ENCODE measurements at regions not wholly inside any gene's neighbourhood (a gene's known extent, or its start where the extent isn't known, plus 50 kb on each side); places are given as distances from the start of the nearest gene placed in this dataset.

- TF ChIP-seq POLR2A (IDR thresholded peaks at IDR 0.05): no peak
- TF ChIP-seq CTCF (IDR thresholded peaks at IDR 0.05): no peak
Measured at GRCh38 chr4:64121803-64122202, 287.4 kb downstream of the TECRL start.

Data from testis (tissue), 2 donors.